Ovary (tissue), 3 donors: ENCODE measurements at regions not wholly inside any gene's neighbourhood (a gene's known extent, or its start where the extent isn't known, plus 50 kb on each side); places are given as distances from the start of the nearest gene placed in this dataset.

ENCODE experiments used
- CTCF ChIP-seq, 3 donors: fragments of 450-650 bp in 2 of 3; fragments of 200-600 bp in 1 of 3; IDR thresholded peaks; one replicate each; pipeline versions ENCODE4 v1.5.1 to v1.8.0; 2016 to 2022; ENCODE audit warnings: antibody characterized with exemption in 3 of 3, mild to moderate bottlenecking in 1 of 3
- EP300 ChIP-seq: sonication (generic); formaldehyde crosslinking; IDR thresholded peaks from one replicate; pipeline ENCODE4 v1.6.1; 2017; ENCODE audit warnings: antibody characterized with exemption
- POLR2A ChIP-seq: fragments of 450-650 bp; IDR thresholded peaks from one replicate; pipeline ENCODE4 v1.6.1; 2017; ENCODE audit warnings: antibody characterized with exemption, mild to moderate bottlenecking, moderate library complexity
- donor health status: DM: no; HTN: no; CAD: no.

GRCh38 chr4:131370846-131371245 lies 1778.2 kb upstream of the PCDH10 start:
- TF ChIP-seq CTCF (IDR thresholded peaks at IDR 0.05) (no peak), POLR2A (no peak), EP300 (no peak)
